Mesenchymal stem cell (in vitro differentiated cells and primary cell): ENCODE measurements at regions not wholly inside any gene's neighbourhood (a gene's known extent, or its start where the extent isn't known, plus 50 kb on each side); places are given as distances from the start of the nearest gene placed in this dataset.

Source experiments
- DNase-seq: peaks from one replicate; pipeline ENCODE4 v3.0.0-alpha.2; 2013
- H2AFZ ChIP-seq: one replicate; pipeline ENCODE4 v1.6.1; 2013; ENCODE audit warnings: low read depth, mild to moderate bottlenecking, control low read depth, inconsistent platforms, low read length, moderate library complexity
- H2AK5ac ChIP-seq: 2 replicates; pipeline ENCODE4 v1.6.1; 2013; ENCODE audit warnings: low read length, moderate library complexity, mild to moderate bottlenecking, inconsistent platforms; ENCODE audit not compliant: severe bottlenecking
- H2BK120ac ChIP-seq: one replicate; pipeline ENCODE4 v1.6.1; 2013; ENCODE audit warnings: low read depth, mild to moderate bottlenecking, inconsistent platforms, low read length, moderate library complexity
- H2BK12ac ChIP-seq, 2 experiments: one replicate each; pipeline ENCODE4 v1.6.1; 2013; ENCODE audit warnings: inconsistent platforms in 2 of 2, low read length in 2 of 2, mild to moderate bottlenecking in 2 of 2, moderate library complexity in 2 of 2, control low read depth in 1 of 2
- H2BK15ac ChIP-seq: one replicate; pipeline ENCODE4 v1.6.1; 2013; ENCODE audit warnings: mild to moderate bottlenecking, low read depth, inconsistent platforms; ENCODE audit not compliant: poor library complexity, severe bottlenecking
- H2BK5ac ChIP-seq: 2 replicates; pipeline ENCODE4 v1.6.1; 2013; ENCODE audit warnings: low read depth, mild to moderate bottlenecking, low read length, control low read depth, inconsistent platforms; ENCODE audit not compliant: poor library complexity, severe bottlenecking
- H3K14ac ChIP-seq, 2 experiments: one replicate each; pipeline ENCODE4 v1.6.1; 2013; ENCODE audit warnings: inconsistent platforms in 2 of 2, low read length in 2 of 2, control low read depth in 1 of 2, mild to moderate bottlenecking in 1 of 2, moderate library complexity in 1 of 2
- H3K18ac ChIP-seq, 2 experiments: one replicate each; pipeline ENCODE4 v1.6.1; 2013; ENCODE audit warnings: inconsistent platforms in 2 of 2, low read length in 2 of 2, control low read depth in 1 of 2, low read depth in 1 of 2, mild to moderate bottlenecking in 1 of 2
- H3K23ac ChIP-seq, 2 experiments: one replicate each; pipeline ENCODE4 v1.6.1; 2013; ENCODE audit warnings: inconsistent platforms in 2 of 2, low read length in 2 of 2, mild to moderate bottlenecking in 2 of 2, moderate library complexity in 2 of 2, control low read depth in 1 of 2
- H3K27ac ChIP-seq: 2 replicates; pipeline ENCODE4 v1.5.1; 2013; ENCODE audit warnings: mild to moderate bottlenecking, moderate library complexity, low read length, control low read depth, inconsistent platforms; ENCODE audit not compliant: poor library complexity, severe bottlenecking
- H3K27me3 ChIP-seq, 2 experiments: 2 replicates each; pipeline versions ENCODE4 v1.6.1 to v1.7.0; 2013; ENCODE audit warnings: low read length in 2 of 2, mild to moderate bottlenecking in 2 of 2, moderate library complexity in 2 of 2, control low read depth in 1 of 2, inconsistent platforms in 1 of 2; ENCODE audit not compliant: control insufficient read depth in 1 of 2, insufficient read depth in 1 of 2
- H3K36me3 ChIP-seq, 2 experiments: 2 replicates each; pipeline versions ENCODE4 v1.6.1 to v1.7.0; 2013; ENCODE audit warnings: low read length in 2 of 2, control low read depth in 1 of 2, inconsistent platforms in 1 of 2, low read depth in 1 of 2, mild to moderate bottlenecking in 1 of 2; ENCODE audit not compliant: insufficient read depth in 2 of 2, control insufficient read depth in 1 of 2
- H3K4ac ChIP-seq, 2 experiments: one replicate each; pipeline ENCODE4 v1.6.1; 2013; ENCODE audit warnings: inconsistent platforms in 2 of 2, low read length in 2 of 2, mild to moderate bottlenecking in 2 of 2, moderate library complexity in 2 of 2, control low read depth in 1 of 2, low read depth in 1 of 2
- H3K4me1 ChIP-seq: 2 replicates; pipeline ENCODE4 v1.6.1; 2013; ENCODE audit warnings: low read depth, low read length, control low read depth; ENCODE audit not compliant: control insufficient read depth, insufficient read depth
- H3K4me2 ChIP-seq: 2 replicates; pipeline ENCODE4 v1.6.1; 2013; ENCODE audit warnings: low read length, mild to moderate bottlenecking, inconsistent platforms; ENCODE audit not compliant: poor library complexity, severe bottlenecking
- H3K4me3 ChIP-seq, 2 experiments: 2 replicates each; pipeline versions ENCODE4 v1.5.1 to v1.7.0; 2013; ENCODE audit warnings: low read length in 2 of 2, mild to moderate bottlenecking in 2 of 2, control low read depth in 1 of 2, low read depth in 1 of 2; ENCODE audit not compliant: insufficient read depth in 1 of 2
- H3K79me1 ChIP-seq: replicated peaks from 2 replicates; pipeline ENCODE4 v1.6.1; 2013; ENCODE audit warnings: mild to moderate bottlenecking, control low read depth, low read length, inconsistent platforms; ENCODE audit not compliant: poor library complexity, severe bottlenecking
- H3K9ac ChIP-seq: 2 replicates; pipeline ENCODE4 v1.7.0; 2013; ENCODE audit warnings: mild to moderate bottlenecking, low read length, moderate library complexity
- H3K9me3 ChIP-seq: 2 replicates; pipeline ENCODE4 v1.7.0; 2013; ENCODE audit warnings: mild to moderate bottlenecking, low read length; ENCODE audit not compliant: control insufficient read depth
- H4K8ac ChIP-seq: one replicate; pipeline ENCODE4 v1.6.1; 2013; ENCODE audit warnings: inconsistent platforms, mild to moderate bottlenecking, low read length, moderate library complexity
- H4K91ac ChIP-seq: one replicate; pipeline ENCODE4 v1.6.1; 2013; ENCODE audit warnings: mild to moderate bottlenecking, low read length, inconsistent platforms
- WGBS: methylation state at CpG from one replicate; pipeline ENCODE4 v1.1.7; 2013; ENCODE audit warnings: mixed read lengths; 5-methylcytosine and 5-hydroxymethylcytosine counted together

- no peak overlapping the region for H3K27ac ChIP-seq
- H3K4me3 ChIP-seq = no peak overlapping the region
- H2BK120ac ChIP-seq = no peak overlapping the region
- no peak overlapping the region for H3K23ac ChIP-seq
- H3K14ac ChIP-seq = no peak overlapping the region
- no peak overlapping the region for H4K8ac ChIP-seq
- no peak overlapping the region for H3K18ac ChIP-seq
- H3K36me3 ChIP-seq = no peaks in the 10 kb centered on the region
- H3K9me3 ChIP-seq = peaks cover 7% of the 10 kb centered on the region
- WGBS = 79% methylated on average over 3 of the region's 3 CpGs
- DNase-seq = no peak
- no peak overlapping the region for H3K4ac ChIP-seq
- no peak overlapping the region for H2AFZ ChIP-seq
- no peak overlapping the region for H3K4me2 ChIP-seq
- no peak overlapping the region for H4K91ac ChIP-seq
- peaks cover 19 to 66% of the 10 kb centered on the region in 2 experiments for H3K27me3 ChIP-seq
- H3K79me1 ChIP-seq = no peaks in the 10 kb centered on the region
- H2BK12ac ChIP-seq = no peak overlapping the region
- no peak overlapping the region for H2BK15ac ChIP-seq
- H2BK5ac ChIP-seq = no peak overlapping the region
- no peak overlapping the region for H2AK5ac ChIP-seq
- H3K4me1 ChIP-seq = no peaks in the 10 kb centered on the region
- H3K9ac ChIP-seq = no peak overlapping the region
Observed at GRCh38 chr1:157418659-157419058, 133.7 kb downstream of the FCRL5 start.

- peaks cover 7% of the 10 kb centered on the region for H3K9me3 ChIP-seq
- H2BK120ac ChIP-seq = no peak overlapping the region
- peaks cover 19 to 70% of the 10 kb centered on the region in 2 experiments for H3K27me3 ChIP-seq
- no peak overlapping the region for H3K14ac ChIP-seq
- no peak overlapping the region for H3K9ac ChIP-seq
- DNase-seq = no peak
- no peak overlapping the region for H2BK15ac ChIP-seq
- no peak overlapping the region for H2AK5ac ChIP-seq
- 94% methylated on average over 1 of the region's 1 CpG for WGBS
- H3K36me3 ChIP-seq = no peaks in the 10 kb centered on the region
- H3K18ac ChIP-seq = no peak overlapping the region
- H3K4me2 ChIP-seq = no peak overlapping the region
- H3K79me1 ChIP-seq = no peaks in the 10 kb centered on the region
- H4K8ac ChIP-seq = no peak overlapping the region
- H3K4me1 ChIP-seq = no peaks in the 10 kb centered on the region
- no peak overlapping the region for H3K4me3 ChIP-seq
- H2BK5ac ChIP-seq = no peak overlapping the region
- H2BK12ac ChIP-seq = no peak overlapping the region
- no peak overlapping the region for H4K91ac ChIP-seq
- H2AFZ ChIP-seq = no peak overlapping the region
- no peak overlapping the region for H3K23ac ChIP-seq
- H3K4ac ChIP-seq = no peak overlapping the region
- H3K27ac ChIP-seq = no peak overlapping the region
Observed at GRCh38 chr1:157418231-157418630, 134.1 kb downstream of the FCRL5 start.

DNA sequence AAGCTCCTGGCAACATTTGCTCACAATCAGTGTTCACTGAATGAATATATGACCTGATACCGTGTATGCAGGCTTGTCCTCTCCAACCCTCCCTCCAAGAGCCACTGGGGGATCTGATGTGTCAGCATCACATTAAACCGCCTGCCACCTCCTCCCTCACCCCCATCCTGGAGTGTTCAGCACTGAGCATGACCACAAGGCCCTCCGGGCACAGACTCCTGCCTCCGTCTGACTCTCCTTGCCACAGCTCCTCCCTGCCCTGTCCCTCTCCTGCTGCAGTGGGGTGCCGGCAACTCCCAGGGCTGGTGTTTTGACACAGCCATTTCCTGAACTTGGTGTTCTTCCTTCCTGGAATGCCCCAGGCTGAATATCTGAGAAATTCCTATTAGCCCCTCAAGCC lies 136.7 kb downstream of the FCRL5 start:
- H2AFZ ChIP-seq = no peak overlapping the region
- no peak overlapping the region for H3K27ac ChIP-seq
- H3K18ac ChIP-seq = no peak overlapping the region
- no peak overlapping the region for H3K4ac ChIP-seq
- no peak overlapping the region for H2BK5ac ChIP-seq
- H3K14ac ChIP-seq = no peak overlapping the region
- peaks cover 7% of the 10 kb centered on the region for H3K9me3 ChIP-seq
- no peak overlapping the region for H2AK5ac ChIP-seq
- no peak overlapping the region for H3K4me3 ChIP-seq
- H3K4me1 ChIP-seq = no peaks in the 10 kb centered on the region
- H3K79me1 ChIP-seq = no peaks in the 10 kb centered on the region
- no peak overlapping the region for H2BK15ac ChIP-seq
- no peak overlapping the region for H2BK120ac ChIP-seq
- H3K36me3 ChIP-seq = no peaks in the 10 kb centered on the region
- H2BK12ac ChIP-seq = no peak overlapping the region
- no peak overlapping the region for H4K8ac ChIP-seq
- no peak overlapping the region for H4K91ac ChIP-seq
- no peak overlapping the region for H3K23ac ChIP-seq
- WGBS = 80% methylated on average over 5 of the region's 5 CpGs
- DNase-seq = no peak
- H3K9ac ChIP-seq = no peak overlapping the region
- no peak overlapping the region for H3K4me2 ChIP-seq
- H3K27me3 ChIP-seq = peaks cover 19 to 85% of the 10 kb centered on the region in 2 experiments

DNA sequence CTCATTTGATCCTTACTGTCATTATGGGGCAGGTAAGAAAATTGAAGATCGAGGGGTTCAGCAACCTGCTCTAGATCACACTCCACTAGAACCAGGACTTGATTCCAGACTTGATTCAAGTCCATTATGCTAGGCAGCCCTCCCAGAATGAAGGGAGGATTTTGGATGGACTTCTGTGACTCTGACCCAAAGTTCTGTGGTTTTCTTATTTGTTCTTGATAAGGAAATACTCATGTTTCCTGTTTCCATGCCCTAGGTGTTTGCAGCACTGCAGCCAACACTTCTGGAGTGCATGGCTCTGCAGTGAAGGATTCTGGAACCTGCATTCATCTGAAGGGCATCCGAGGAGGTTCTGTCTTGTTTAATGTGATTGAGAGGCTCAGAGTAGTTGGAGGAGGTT lies 140.0 kb downstream of the FCRL5 start:
- Histone ChIP-seq H3K36me3 (no peaks in the 10 kb centered on the region), H2BK120ac (no peak overlapping the region), H4K91ac (no peak overlapping the region), H3K9ac (no peak overlapping the region), H2BK12ac (no peak overlapping the region), H3K4me1 (no peaks in the 10 kb centered on the region), H3K27ac (no peak overlapping the region), H3K4ac (no peak overlapping the region), H2BK15ac (no peak overlapping the region), H3K18ac (no peak overlapping the region), H2BK5ac (no peak overlapping the region), H2AK5ac (no peak overlapping the region), H3K4me2 (no peak overlapping the region), H3K14ac (no peak overlapping the region), H3K79me1 (no peaks in the 10 kb centered on the region), H2AFZ (no peak overlapping the region), H3K9me3 (no peaks in the 10 kb centered on the region), H4K8ac (no peak overlapping the region), H3K4me3 (no peak overlapping the region), H3K27me3 (peaks cover 6 to 66% of the 10 kb centered on the region in 2 experiments), H3K23ac (no peak overlapping the region)
- DNase-seq = no peak
- WGBS = 79% methylated on average over 2 of the region's 2 CpGs
